Stimulated activated CD4-positive, alpha-beta T cell treated with anti-CD3 and anti-CD28 coated beads, Interleukin-1b, Interleukin-23, amount 100 ng/mL, for 4 hours (primary cell): ENCODE measurements at regions not wholly inside any gene's neighbourhood (a gene's known extent, or its start where the extent isn't known, plus 50 kb on each side); places are given as distances from the start of the nearest gene placed in this dataset.
"Not testable (repeated sequence)": the region's sequence is repeated elsewhere in the genome, so short reads cannot be mapped to it uniquely, and the experiment has no call there.

Experiments used
- DNase-seq, 2 donors: peaks; one replicate each; pipeline ENCODE4 v3.0.0-alpha.2; 2020; ENCODE audit warnings: low read depth in 2 of 2

GRCh38 chr7:149565096-149565382 lies 67.4 kb upstream of the ZNF746 start:
- DNase-seq = no peak

- no peak for DNase-seq
Measured at GRCh38 chr7:149564340-149565095, 66.9 kb upstream of the ZNF746 start.

- no peak for DNase-seq
Measured at GRCh38 chr7:149562602-149563001, 65.0 kb upstream of the ZNF746 start.

- no peak for DNase-seq
Measured at GRCh38 chr7:149561072-149561471, 63.5 kb upstream of the ZNF746 start.

GRCh38 chr7:149559711-149560110 lies 62.1 kb upstream of the ZNF746 start:
- DNase-seq = no peak

- no peak for DNase-seq
Measured at GRCh38 chr7:149558149-149558861, 60.7 kb upstream of the ZNF746 start.

- DNase-seq = not testable (repeated sequence)
Measured at GRCh38 chr7:149556525-149556924, 58.9 kb upstream of the ZNF746 start.

- DNase-seq = not testable (repeated sequence)
Measured at GRCh38 chr7:149554821-149555220, 57.2 kb upstream of the ZNF746 start.

- not testable (repeated sequence) for DNase-seq
Measured at GRCh38 chr7:149553991-149554390, 56.4 kb upstream of the ZNF746 start.

- no peak for DNase-seq
Measured at GRCh38 chr7:149552799-149553198, 55.2 kb upstream of the ZNF746 start.
